ENCODE measurements at regions not wholly inside any gene's neighbourhood (a gene's known extent, or its start where the extent isn't known, plus 50 kb on each side); places are given as distances from the start of the nearest gene placed in this dataset.
"Not testable (repeated sequence)": the region's sequence is repeated elsewhere in the genome, so short reads cannot be mapped to it uniquely, and the experiment has no call there.

DNA sequence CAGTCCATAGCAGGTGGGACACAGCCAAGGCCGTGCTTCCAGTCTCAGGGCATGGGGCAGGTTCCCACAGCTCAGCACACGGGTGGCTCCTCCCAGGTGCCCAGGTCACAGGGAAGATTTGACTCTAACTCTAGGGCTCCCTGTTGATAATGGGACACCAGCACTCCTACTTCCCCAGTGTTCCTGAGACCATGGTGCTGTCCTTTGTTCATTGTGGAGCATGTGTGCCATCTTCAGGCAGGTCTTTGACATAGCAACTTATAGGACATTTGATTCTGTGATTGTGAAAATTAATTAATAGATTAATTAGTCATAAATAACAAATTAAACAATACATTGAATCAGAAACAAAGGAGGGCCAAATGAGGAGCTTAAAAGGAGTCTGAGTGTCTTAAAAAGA, 635.0 kb downstream of the RPIA start:
- DNase-seq: not testable (repeated sequence)

DNA sequence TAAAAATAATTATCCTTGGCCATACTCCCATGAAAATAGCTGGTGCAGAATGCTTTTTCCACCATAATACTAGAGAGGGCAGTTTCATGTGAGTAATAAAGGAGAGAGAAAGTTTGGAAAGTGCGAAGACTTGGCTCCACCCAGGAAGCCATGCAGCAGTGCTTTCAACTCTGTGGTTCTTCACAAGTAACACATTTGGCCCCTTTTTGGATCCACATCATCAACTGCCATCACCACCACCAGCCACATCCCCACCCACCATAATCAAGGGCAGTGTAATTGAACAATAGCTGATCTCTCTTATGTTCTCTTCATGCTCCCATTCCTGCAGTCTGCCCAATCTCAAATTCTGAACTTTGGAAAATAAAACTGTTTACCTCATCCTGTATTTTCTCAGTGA, 637.3 kb downstream of the RPIA start:
- not testable (repeated sequence) for DNase-seq

Measured in SIG-M5 (cell line).